ENCODE measurements at regions not wholly inside any gene's neighbourhood (a gene's known extent, or its start where the extent isn't known, plus 50 kb on each side); places are given as distances from the start of the nearest gene placed in this dataset.

GRCh38 chr10:4633186-4633585, 192.8 kb upstream of the AKR1E2 start:
- TF ChIP-seq GATA3 (IDR thresholded peaks at IDR 0.05; ENCODE audit: low read depth, low read length) (no peak), GATA2 (IDR thresholded peaks at IDR 0.05; ENCODE audit: low read depth, low read length) (no peak)

Data from SH-SY5Y (cell line).